NCI-H1105 (cell line): ENCODE measurements at regions not wholly inside any gene's neighbourhood (a gene's known extent, or its start where the extent isn't known, plus 50 kb on each side); places are given as distances from the start of the nearest gene placed in this dataset.

Experiments
- DNase-seq: peaks from one replicate; lab custom pipeline; 2025; lab: John Stamatoyannopoulos, UW

DNA sequence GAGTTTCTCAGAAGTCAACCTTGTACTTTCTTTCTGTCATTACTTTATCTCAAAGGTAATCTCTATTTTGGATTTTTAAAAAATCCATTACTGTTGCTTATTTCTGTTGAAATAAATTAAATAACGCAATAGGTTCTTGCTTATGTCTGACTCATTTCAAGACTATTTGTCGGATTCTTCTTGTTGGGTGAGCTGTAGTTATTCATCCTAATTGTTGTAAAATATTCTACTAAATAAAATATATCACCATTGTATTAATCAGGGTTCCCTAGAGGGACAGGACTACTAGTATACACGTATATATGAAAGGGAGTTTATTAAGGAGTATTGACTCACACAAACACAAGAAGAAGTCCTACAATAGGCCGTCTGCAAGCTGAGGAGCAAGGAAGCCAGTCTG is 403.9 kb upstream of the CYRIA start:
- DNase-seq: no peak

DNA sequence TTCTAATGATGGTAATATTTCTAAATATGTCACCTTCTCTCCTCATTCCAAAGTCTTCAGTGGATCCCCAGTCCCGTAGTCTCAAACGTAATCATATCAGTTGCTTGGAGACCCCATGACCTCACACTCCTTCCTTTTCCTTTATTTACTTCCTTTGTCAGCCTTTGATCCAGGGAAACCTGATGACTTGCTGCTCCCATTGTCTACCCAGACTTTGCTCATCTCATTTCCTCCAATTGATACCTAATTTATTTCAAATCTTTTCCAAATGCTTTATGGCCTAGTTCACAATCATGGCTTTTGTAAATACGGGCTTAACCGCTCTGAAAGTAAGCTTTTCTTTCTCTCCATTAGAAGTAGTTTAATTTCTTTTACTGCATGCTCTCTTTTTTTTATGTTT is 402.4 kb upstream of the CYRIA start:
- no peak for DNase-seq

GRCh38 chr2:17065536-17065935 is 399.9 kb upstream of the CYRIA start:
- DNase-seq: no peak

DNA sequence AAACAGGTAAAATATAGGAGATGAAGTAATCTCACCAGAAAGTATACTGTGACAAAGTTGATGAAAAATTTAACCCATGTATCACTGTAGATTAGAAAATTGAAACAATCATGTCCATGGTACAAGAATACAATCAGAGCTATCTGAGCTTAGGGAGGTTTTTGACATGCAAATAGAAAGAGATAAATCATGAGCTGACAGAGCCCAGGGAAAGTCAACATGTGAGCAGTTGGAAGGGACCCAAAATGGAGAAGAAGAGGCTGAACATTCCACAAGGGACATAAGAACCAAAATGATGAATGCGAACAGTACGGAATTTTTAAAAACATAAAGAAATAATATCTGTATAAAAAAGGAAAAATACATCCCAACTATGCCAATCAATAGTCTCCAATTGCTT is 395.4 kb upstream of the CYRIA start:
- no peak for DNase-seq

- DNase-seq: no peak
Observed at GRCh38 chr2:17059458-17059857, 393.8 kb upstream of the CYRIA start.

GRCh38 chr2:17058772-17059402 is 393.3 kb upstream of the CYRIA start:
- DNase-seq: no peak

- no peak for DNase-seq
Observed at GRCh38 chr2:17057109-17058017, 391.7 kb upstream of the CYRIA start.

DNA sequence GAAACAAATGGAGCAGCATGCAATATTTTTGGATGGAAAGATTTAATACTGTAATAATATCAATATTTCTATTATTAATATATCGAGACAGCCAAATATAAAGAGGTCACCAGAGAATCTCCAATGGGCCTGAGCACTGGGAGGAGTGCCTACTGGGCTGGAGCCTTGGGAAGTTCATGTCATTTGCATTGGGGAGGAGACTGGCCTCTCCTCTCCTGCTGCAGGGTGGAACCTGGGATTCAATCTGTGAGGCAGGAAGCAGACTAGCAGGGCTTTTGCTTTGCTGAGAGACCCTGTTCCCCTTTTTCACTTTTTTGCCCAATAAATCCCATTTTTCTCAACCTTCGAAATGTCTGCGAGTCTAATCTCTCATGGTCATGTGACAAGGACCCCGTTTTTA is 390.6 kb upstream of the CYRIA start:
- no peak for DNase-seq

DNA sequence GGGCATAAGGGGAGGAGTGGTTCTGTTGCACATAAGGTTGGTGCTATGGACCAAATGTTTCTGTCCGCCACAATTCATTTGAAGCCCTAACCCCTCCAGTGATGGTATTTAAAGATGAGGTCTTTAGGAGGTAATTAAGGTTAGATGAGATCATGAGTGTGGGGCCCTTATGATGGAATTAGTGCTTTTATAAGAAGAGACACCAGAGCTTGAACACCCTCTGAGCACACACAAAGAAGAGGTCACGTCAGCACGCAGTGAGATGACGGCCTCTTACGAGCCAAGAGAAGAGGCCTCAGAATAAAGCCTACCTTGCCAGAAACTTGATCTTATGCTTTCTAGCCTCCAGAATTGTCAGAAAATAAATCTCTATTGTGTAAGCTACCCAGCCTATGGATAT is 386.4 kb upstream of the CYRIA start:
- no peak for DNase-seq

DNA sequence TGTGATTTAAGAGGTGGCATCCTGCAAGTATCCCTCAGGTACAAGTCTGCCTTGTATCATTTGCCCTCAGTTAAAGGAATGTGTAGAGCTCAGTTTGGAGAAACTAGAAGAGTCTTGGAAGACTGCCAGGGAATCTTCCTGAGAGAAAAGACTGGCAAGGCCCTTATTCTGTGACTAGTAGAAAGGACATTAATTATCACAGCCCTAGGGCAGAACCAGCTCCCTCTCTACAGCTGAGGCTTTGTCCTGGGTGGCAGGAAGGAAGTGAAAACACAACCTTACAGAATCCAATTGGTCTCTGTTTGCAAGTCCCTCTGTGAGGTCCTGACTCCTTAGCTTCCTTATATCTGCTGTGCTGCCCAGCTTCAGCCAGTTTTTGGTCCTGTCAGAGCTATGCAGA is 385.9 kb upstream of the CYRIA start:
- peak; percentile 7 for DNase-seq

- DNase-seq: no peak
Observed at GRCh38 chr2:17043173-17043572, 377.5 kb upstream of the CYRIA start.

DNA sequence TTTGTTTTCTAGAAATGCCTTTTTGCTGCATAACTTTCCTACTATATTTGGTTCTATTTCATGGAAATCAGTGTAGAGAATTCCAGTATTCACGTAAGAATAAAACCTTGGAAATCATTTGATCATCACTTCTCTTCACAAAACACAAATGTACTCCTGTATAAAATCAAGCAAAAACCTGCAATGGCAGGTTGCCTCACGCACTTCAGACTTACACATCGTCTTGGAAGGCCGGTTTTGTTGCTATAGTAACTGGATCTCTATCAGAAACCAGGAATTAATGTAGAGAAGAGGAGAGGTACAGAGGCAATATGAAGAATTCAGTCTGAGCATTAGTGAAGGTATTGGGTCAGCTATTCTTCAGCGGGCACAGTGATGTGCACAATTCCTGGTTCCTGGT is 370.7 kb upstream of the CYRIA start:
- no peak for DNase-seq

- no peak for DNase-seq
Observed at GRCh38 chr2:17035010-17035409, 369.4 kb upstream of the CYRIA start.

- DNase-seq: no peak
Observed at GRCh38 chr2:17030047-17030446, 364.4 kb upstream of the CYRIA start.

DNA sequence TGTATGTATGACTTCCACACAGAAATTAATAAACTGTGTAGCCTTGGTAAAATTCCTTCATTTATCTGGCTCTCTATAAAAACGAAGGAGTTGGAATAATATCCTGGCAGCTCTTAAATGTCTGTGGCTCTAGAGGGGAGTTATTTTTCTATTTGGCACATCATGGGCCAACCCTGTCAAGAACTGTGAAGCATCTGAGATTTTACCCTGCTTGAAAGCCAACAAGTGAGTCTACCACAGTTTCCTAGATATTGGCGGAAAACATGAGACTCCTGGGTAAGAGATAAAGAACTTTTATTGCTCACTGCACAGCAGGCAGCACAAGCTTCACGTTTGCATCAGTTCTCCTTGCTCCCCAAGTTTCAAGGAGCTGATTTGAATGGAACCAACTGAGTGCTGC is 346.7 kb upstream of the CYRIA start:
- DNase-seq: no peak

- no peak for DNase-seq
Observed at GRCh38 chr2:17010104-17010503, 344.5 kb upstream of the CYRIA start.

DNA sequence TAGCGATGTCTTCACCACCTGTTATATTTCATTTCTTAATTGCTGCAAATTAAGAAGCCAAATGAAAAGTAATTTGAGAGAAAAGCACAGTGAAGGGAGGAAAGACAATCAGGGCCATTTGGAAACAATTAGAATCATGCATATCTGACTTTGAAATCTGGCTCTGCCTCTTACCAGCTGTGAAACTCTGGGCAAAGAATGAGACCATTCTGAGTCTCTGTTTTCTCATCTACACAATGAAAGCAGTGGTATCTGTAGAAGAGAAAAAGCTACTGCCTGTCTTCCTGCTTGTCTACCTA is 334.5 kb upstream of the CYRIA start:
- no peak for DNase-seq

DNA sequence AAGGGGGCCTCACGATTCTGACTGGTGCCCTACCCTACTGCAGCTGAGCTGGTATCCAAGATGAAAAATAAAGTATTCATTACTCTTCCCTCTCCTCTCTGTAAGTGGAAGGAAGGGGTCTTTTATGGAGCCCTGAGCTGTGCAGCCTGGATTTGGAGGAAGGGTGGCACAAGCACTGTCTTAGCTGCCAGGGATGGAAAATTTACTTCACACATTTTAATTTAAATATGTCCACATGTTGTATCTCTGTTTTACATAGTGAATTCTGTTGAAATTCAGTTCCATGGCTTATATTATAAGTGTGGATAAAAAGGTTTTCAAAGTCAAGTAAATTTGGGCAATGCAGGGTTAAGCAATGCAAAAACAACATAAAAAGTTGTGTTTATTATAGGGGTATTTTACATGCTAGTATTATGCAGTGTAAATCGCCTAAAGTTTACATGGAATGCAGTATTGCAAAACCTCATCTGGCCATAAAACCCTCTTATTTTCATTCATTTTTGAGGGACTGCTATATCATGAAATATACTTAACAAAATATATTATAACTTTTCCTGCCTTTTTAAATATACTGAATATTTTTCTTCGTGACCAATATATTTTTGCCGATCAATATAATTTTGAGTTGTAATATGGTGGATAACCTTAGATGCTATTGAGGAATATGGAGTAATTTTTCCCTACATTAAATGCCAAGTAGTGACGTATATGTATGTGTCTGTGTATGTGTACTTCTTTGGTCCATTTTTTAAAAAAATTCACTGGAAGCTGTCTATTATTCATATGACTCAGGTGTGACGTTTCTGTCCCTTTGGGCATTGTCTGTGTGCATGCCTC is 333.9 kb upstream of the CYRIA start:
- no peak for DNase-seq

GRCh38 chr2:16978301-16978700 is 312.7 kb upstream of the CYRIA start:
- DNase-seq: no peak

GRCh38 chr2:16974688-16975087 is 309.1 kb upstream of the CYRIA start:
- DNase-seq: no peak

DNA sequence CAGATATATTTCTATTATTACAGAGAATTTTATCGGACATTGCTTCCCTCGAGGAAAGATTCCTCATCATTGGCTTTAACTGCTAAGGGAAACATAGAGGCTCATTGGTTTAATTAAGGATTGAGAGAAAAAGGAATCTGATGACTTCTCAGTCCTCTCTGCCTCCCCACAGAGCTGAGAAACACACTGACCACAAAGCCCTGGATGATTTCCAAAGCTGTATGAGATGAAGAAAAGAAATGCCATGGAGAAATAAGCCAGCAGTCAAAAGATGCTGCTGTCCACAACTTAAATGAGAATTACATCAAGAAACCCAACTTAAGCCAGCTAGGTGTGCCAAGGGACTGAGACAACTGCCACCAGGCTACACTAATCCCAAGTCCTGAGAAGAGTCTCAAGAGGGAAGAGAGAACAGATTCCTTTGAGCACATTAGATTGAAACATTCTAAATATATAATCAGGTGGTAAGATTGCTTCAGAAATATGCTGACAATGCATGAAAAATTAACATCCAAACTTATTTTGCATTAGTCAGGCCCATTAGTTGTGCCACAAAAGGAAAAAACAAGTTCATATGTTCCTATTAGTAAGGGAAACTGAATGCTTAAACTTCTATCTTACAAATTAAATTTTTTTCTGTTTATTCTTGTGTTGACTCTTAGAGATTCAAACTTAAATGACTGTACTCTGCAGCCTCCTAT is 308.1 kb upstream of the CYRIA start:
- no peak for DNase-seq

DNA sequence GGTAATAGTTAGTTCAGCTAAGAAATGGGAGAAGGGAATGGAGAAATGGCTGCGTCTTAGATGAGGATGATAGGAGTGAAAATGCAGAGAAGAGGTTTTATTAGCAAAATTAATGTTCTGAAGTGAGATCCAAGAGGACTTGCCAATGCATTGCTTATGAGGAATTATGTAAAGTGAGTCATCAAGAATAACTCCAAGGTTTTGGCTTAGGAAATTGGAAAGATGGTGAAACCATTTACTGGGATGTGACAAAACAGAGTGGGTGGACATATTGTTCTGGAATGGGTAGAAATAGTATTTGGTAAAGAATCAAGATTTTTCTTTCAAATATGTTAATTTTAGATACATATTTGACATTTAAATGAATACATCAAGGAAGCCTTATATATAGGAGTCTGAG is 306.6 kb upstream of the CYRIA start:
- DNase-seq: no peak
